SK-N-SH treated with all-trans-retinoic acid at 6 μM for 48 hours (cell line): ENCODE measurements at regions not wholly inside any gene's neighbourhood (a gene's known extent, or its start where the extent isn't known, plus 50 kb on each side); places are given as distances from the start of the nearest gene placed in this dataset.

ENCODE experiments used
- ATAC-seq: fragments of 200-7000 bp; cut with Tn5 transposase; 3 replicates; pipeline ENCODE4 v1.9.1; 2020; ENCODE audit warnings: mild to moderate bottlenecking, moderate library complexity
- ARNTL ChIP-seq: fragments of 450-650 bp; formaldehyde crosslinking; IDR thresholded peaks from 2 replicates; pipeline ENCODE4 v1.5.0; 2020; ENCODE audit warnings: low read depth, mild to moderate bottlenecking, moderate library complexity, borderline replicate concordance
- BACH2 ChIP-seq: fragments of 250-450 bp; sonication (Bioruptor Pico); IDR thresholded peaks from 2 replicates; pipeline ENCODE4 v1.9.0; 2021; ENCODE audit warnings: mild to moderate bottlenecking, borderline replicate concordance
- CREB5 ChIP-seq: fragments of 250-450 bp; sonication (Bioruptor Pico); IDR thresholded peaks from 2 replicates; pipeline ENCODE4 v1.5.1; 2020; ENCODE audit warnings: low read depth, mild to moderate bottlenecking, moderate library complexity
- CSDC2 ChIP-seq: fragments of 250-450 bp; sonication (Bioruptor Pico); IDR thresholded peaks from 2 replicates; pipeline ENCODE4 v1.5.0; 2020; ENCODE audit warnings: mild to moderate bottlenecking, moderate library complexity
- CSRNP3 ChIP-seq: fragments of 250-450 bp; sonication (Bioruptor Pico); IDR thresholded peaks from 2 replicates; pipeline ENCODE4 v1.5.1; 2021; ENCODE audit warnings: mild to moderate bottlenecking, moderate library complexity
- ESRRG ChIP-seq: fragments of 250-450 bp; sonication (Bioruptor Pico); IDR thresholded peaks from 2 replicates; pipeline ENCODE4 v1.6.1; 2021; ENCODE audit warnings: mild to moderate bottlenecking
- GLIS3 ChIP-seq: fragments of 250-450 bp; sonication (Bioruptor Pico); IDR thresholded peaks from 2 replicates; pipeline ENCODE4 v1.5.0; 2020; ENCODE audit warnings: mild to moderate bottlenecking, moderate library complexity
- OSR1 ChIP-seq: fragments of 250-450 bp; sonication (Bioruptor Pico); IDR thresholded peaks from 2 replicates; pipeline ENCODE4 v1.8.0; 2022; ENCODE audit warnings: moderate library complexity, mild to moderate bottlenecking, inconsistent platforms
- PATZ1 ChIP-seq: fragments of 250-450 bp; sonication (Bioruptor Pico); IDR thresholded peaks from 2 replicates; pipeline ENCODE4 v1.8.0; 2020; ENCODE audit warnings: mild to moderate bottlenecking, moderate library complexity, borderline replicate concordance
- POU6F1 ChIP-seq: fragments of 250-450 bp; sonication (Bioruptor Pico); IDR thresholded peaks from 2 replicates; pipeline ENCODE4 v1.8.0; 2021; ENCODE audit warnings: low read depth, mild to moderate bottlenecking, moderate library complexity, borderline replicate concordance
- PPARA ChIP-seq: fragments of 250-450 bp; sonication (Bioruptor Pico); IDR thresholded peaks from 2 replicates; pipeline ENCODE4 v1.5.0; 2020; ENCODE audit warnings: mild to moderate bottlenecking, borderline replicate concordance
- RARB ChIP-seq: fragments of 250-450 bp; sonication (Bioruptor Pico); IDR thresholded peaks from 2 replicates; pipeline ENCODE4 v1.8.0; 2021; ENCODE audit warnings: mild to moderate bottlenecking, moderate library complexity
- SNAI2 ChIP-seq: fragments of 250-450 bp; sonication (Bioruptor Pico); IDR thresholded peaks from 2 replicates; pipeline ENCODE4 v1.5.0; 2020; ENCODE audit warnings: mild to moderate bottlenecking, moderate library complexity
- TCF4 ChIP-seq: fragments of 250-450 bp; sonication (Bioruptor Pico); IDR thresholded peaks from 2 replicates; pipeline ENCODE4 v1.8.0; 2021; ENCODE audit warnings: mild to moderate bottlenecking, moderate library complexity, borderline replicate concordance
- TOX ChIP-seq: fragments of 250-450 bp; sonication (Bioruptor Pico); IDR thresholded peaks from 2 replicates; pipeline ENCODE4 v1.8.0; 2021; ENCODE audit warnings: mild to moderate bottlenecking, moderate library complexity, borderline replicate concordance
- TSHZ2 ChIP-seq: fragments of 250-450 bp; sonication (Bioruptor Pico); IDR thresholded peaks from 2 replicates; pipeline ENCODE4 v1.5.0; 2020; ENCODE audit warnings: mild to moderate bottlenecking, moderate library complexity
- ZC3H10 ChIP-seq: fragments of 250-450 bp; sonication (Bioruptor Pico); IDR thresholded peaks from 2 replicates; pipeline ENCODE4 v1.5.1; 2021; ENCODE audit warnings: mild to moderate bottlenecking, moderate library complexity
- ZFP3 ChIP-seq: fragments of 250-450 bp; sonication (Bioruptor Pico); IDR thresholded peaks from 2 replicates; pipeline ENCODE4 v1.5.0; 2020; ENCODE audit warnings: mild to moderate bottlenecking, moderate library complexity
- ZFP30 ChIP-seq: fragments of 450-650 bp; formaldehyde crosslinking; IDR thresholded peaks from 2 replicates; pipeline ENCODE4 v1.5.0; 2022; ENCODE audit warnings: mild to moderate bottlenecking, moderate library complexity
- ZNF565 ChIP-seq: fragments of 450-650 bp; formaldehyde crosslinking; conservative IDR thresholded peaks from 2 replicates; pipeline ENCODE4 v1.5.0; 2020; ENCODE audit warnings: low read depth, mild to moderate bottlenecking, moderate library complexity
- ZNF70 ChIP-seq: fragments of 450-650 bp; formaldehyde crosslinking; IDR thresholded peaks from 2 replicates; pipeline ENCODE4 v1.5.0; 2020; ENCODE audit warnings: mild to moderate bottlenecking, moderate library complexity
- ZNF8 ChIP-seq: fragments of 450-650 bp; formaldehyde crosslinking; IDR thresholded peaks from 2 replicates; pipeline ENCODE4 v1.5.0; 2020; ENCODE audit warnings: mild to moderate bottlenecking, moderate library complexity

- TF ChIP-seq ZNF70 (CRISPR knock-in tag), result no peak
- TF ChIP-seq BACH2, result no peak
- TF ChIP-seq CREB5 (CRISPR knock-in tag), result no peak
- no peak for TF ChIP-seq ZFP3 (CRISPR knock-in tag)
- TF ChIP-seq ZC3H10 (CRISPR knock-in tag), result no peak
- no peak for TF ChIP-seq RARB (CRISPR knock-in tag)
- TF ChIP-seq TOX, result no peak
- no peak for TF ChIP-seq CSDC2 (CRISPR knock-in tag)
- TF ChIP-seq PPARA (CRISPR knock-in tag), result no peak
- no peak for TF ChIP-seq ZFP30 (CRISPR knock-in tag)
- no peak for TF ChIP-seq PATZ1 (CRISPR knock-in tag)
- TF ChIP-seq ZNF565 (CRISPR knock-in tag), result no peak
- TF ChIP-seq ESRRG (CRISPR knock-in tag), result no peak
- TF ChIP-seq, all 23 proteins: peak for 0
- no peak for ATAC-seq
Observed at GRCh38 chr2:8314063-8314462, 367.8 kb upstream of the ID2 start.

GRCh38 chr2:8315531-8316165 lies 366.2 kb upstream of the ID2 start:
- peak; percentile 49; the same call in 1 of the 3 replicates for ATAC-seq
- TF ChIP-seq ZC3H10 (CRISPR knock-in tag), result no peak
- TF ChIP-seq ZNF70 (CRISPR knock-in tag), result no peak
- no peak for TF ChIP-seq BACH2
- TF ChIP-seq ESRRG (CRISPR knock-in tag), result no peak
- TF ChIP-seq TOX, result no peak
- TF ChIP-seq TSHZ2, result no peak
- TF ChIP-seq CSRNP3 (CRISPR knock-in tag), result no peak
- TF ChIP-seq GLIS3, result no peak
- no peak for TF ChIP-seq RARB (CRISPR knock-in tag)
- TF ChIP-seq CREB5 (CRISPR knock-in tag), result no peak
- TF ChIP-seq ZNF565 (CRISPR knock-in tag), result no peak
- TF ChIP-seq OSR1 (CRISPR knock-in tag), result no peak
- no peak for TF ChIP-seq TCF4 (CRISPR knock-in tag)
- TF ChIP-seq ZFP3 (CRISPR knock-in tag), result no peak
- TF ChIP-seq SNAI2 (CRISPR knock-in tag), result no peak
- no peak for TF ChIP-seq CSDC2 (CRISPR knock-in tag)
- no peak for TF ChIP-seq POU6F1 (CRISPR knock-in tag)
- TF ChIP-seq ZNF8, result no peak
- TF ChIP-seq ARNTL (CRISPR knock-in tag), result no peak
- no peak for TF ChIP-seq ZFP30 (CRISPR knock-in tag)
